GM12878 (cell line): ENCODE measurements at regions not wholly inside any gene's neighbourhood (a gene's known extent, or its start where the extent isn't known, plus 50 kb on each side); places are given as distances from the start of the nearest gene placed in this dataset.

Experiments
- ATAC-seq: fragments of 200-7000 bp; cut with Tn5 transposase; 3 replicates; pipeline ENCODE4 v1.9.1; 2020; ENCODE audit warnings: mild to moderate bottlenecking, moderate library complexity
- BruUV-seq: library from RNA; stranded (reverse); fragments of 400-500 nt; replicated peaks from 2 replicates; lab custom pipeline; 2021; lab: Mats Ljungman, UMichigan
- CTCF ChIA-PET: fragments of 300-600 bp; sonication (Branson Sonifier 250); formaldehyde crosslinking; extraction: SDS; loops from one replicate; lab custom pipeline; 2021; ENCODE audit warnings: inconsistent platforms; lab: Yijun Ruan, JAX
- POLR2A ChIA-PET: fragments of 350-600 bp; formaldehyde crosslinking; extraction: SDS; loops from one replicate; lab custom pipeline; 2021; ENCODE audit warnings: inconsistent platforms; lab: Charles Lee
- RAD21 ChIA-PET: fragments of 300-600 bp; sonication (Branson Sonifier 250); formaldehyde crosslinking; loops from one replicate; lab custom pipeline; 2023; ENCODE audit warnings: antibody characterized with exemption; ENCODE audit not compliant: unreplicated experiment; lab: Charles Lee
- SMC1A ChIA-PET: fragments of 300-600 bp; sonication (Branson Sonifier 250); formaldehyde crosslinking; loops from one replicate; lab custom pipeline; 2023; ENCODE audit not compliant: unreplicated experiment, uncharacterized antibody; lab: Charles Lee
- DNase-seq: peaks from one replicate; pipeline ENCODE4 v3.0.0-alpha.2; 2011; ENCODE audit warnings: low read depth, low spot score
- FAIRE-seq: peaks from 3 replicates; lab custom pipeline; 2011; peaks lifted over from hg19 to GRCh38; lab: Jason Lieb, UNC
- H2AFZ ChIP-seq: 2 replicates; pipeline ENCODE4 v1.6.0; 2011; ENCODE audit warnings: low read depth, low read length, control low read depth; ENCODE audit not compliant: control insufficient read depth
- H3K27ac ChIP-seq: 2 replicates; pipeline ENCODE4 v1.5.1; 2011; ENCODE audit warnings: control low read depth; ENCODE audit not compliant: control insufficient read depth, insufficient read depth
- H3K27me3 ChIP-seq, 2 experiments: replicated peaks in 1 of 2; 2 replicates each; pipeline versions ENCODE4 v1.6.0 to v1.6.1; 2011; ENCODE audit warnings: low read length in 1 of 2; ENCODE audit not compliant: control insufficient read depth in 2 of 2, insufficient read depth in 2 of 2
- H3K36me3 ChIP-seq, 2 experiments: 2 replicates each; pipeline ENCODE4 v1.5.1; 2011; ENCODE audit warnings: low read length in 1 of 2; ENCODE audit not compliant: control insufficient read depth in 2 of 2, insufficient read depth in 2 of 2
- H3K4me1 ChIP-seq: 2 replicates; pipeline ENCODE4 v1.6.1; 2011; ENCODE audit warnings: mild to moderate bottlenecking, low read length, moderate library complexity, mixed read lengths; ENCODE audit not compliant: control insufficient read depth, insufficient read depth
- H3K4me2 ChIP-seq: 2 replicates; pipeline ENCODE4 v1.6.0; 2011; ENCODE audit warnings: control low read depth; ENCODE audit not compliant: control insufficient read depth, insufficient read depth
- H3K4me3 ChIP-seq: fragments of 200-600 bp; sonication (generic); 2 replicates; pipeline ENCODE4 v1.5.1; 2016
- H3K79me2 ChIP-seq: 2 replicates; pipeline ENCODE4 v1.6.0; 2011; ENCODE audit warnings: low read length; ENCODE audit not compliant: control insufficient read depth, insufficient read depth
- H3K9ac ChIP-seq: 2 replicates; pipeline ENCODE4 v1.8.0; 2011; ENCODE audit warnings: low read length, control low read depth, mixed read lengths; ENCODE audit not compliant: control insufficient read depth, insufficient read depth
- H3K9me3 ChIP-seq: replicated peaks from 3 replicates; pipeline ENCODE4 v1.5.1; 2011; ENCODE audit warnings: mild to moderate bottlenecking, low read length; ENCODE audit not compliant: control insufficient read depth, insufficient read depth
- H4K20me1 ChIP-seq: 2 replicates; pipeline ENCODE4 v1.6.0; 2011; ENCODE audit not compliant: control insufficient read depth, insufficient read depth
- BHLHE40 ChIP-seq, 2 experiments: fragments of 450-650 bp in 1 of 2; IDR thresholded peaks; 2 replicates each; pipeline ENCODE4 v1.6.1; 2011 to 2017; ENCODE audit warnings: low read depth in 2 of 2, borderline replicate concordance in 1 of 2, improper control_type of control experiment in 1 of 2, low read length in 1 of 2, mild to moderate bottlenecking in 1 of 2
- BMI1 ChIP-seq: fragments of 450-650 bp; IDR thresholded peaks from 2 replicates; pipeline ENCODE4 v1.6.1; 2016; ENCODE audit warnings: mild to moderate bottlenecking, moderate library complexity, borderline replicate concordance
- CHD4 ChIP-seq: fragments of 200-600 bp; sonication (generic); IDR thresholded peaks from 2 replicates; pipeline ENCODE4 v1.6.1; 2016; ENCODE audit warnings: mild to moderate bottlenecking
- ETV6 ChIP-seq, 2 experiments: fragments of 450-650 bp in 1 of 2; IDR thresholded peaks in 1 of 2; conservative IDR thresholded peaks in 1 of 2; 2 replicates each; pipeline ENCODE4 v1.6.1; 2014; ENCODE audit warnings: antibody characterized with exemption in 1 of 2, borderline replicate concordance in 1 of 2, low read depth in 1 of 2, mild to moderate bottlenecking in 1 of 2, moderate library complexity in 1 of 2
- FOXK2 ChIP-seq: fragments of 450-650 bp; IDR thresholded peaks from 2 replicates; pipeline ENCODE4 v1.6.1; 2017; ENCODE audit warnings: mild to moderate bottlenecking, moderate library complexity
- IKZF1 ChIP-seq: fragments of 450-650 bp; conservative IDR thresholded peaks from 2 replicates; pipeline ENCODE4 v1.6.1; 2017; ENCODE audit warnings: antibody characterized with exemption, mild to moderate bottlenecking
- KLF5 ChIP-seq: fragments of 450-650 bp; IDR thresholded peaks from 2 replicates; pipeline ENCODE4 v1.6.1; 2014; ENCODE audit warnings: mild to moderate bottlenecking; ENCODE audit not compliant: partially characterized antibody
- MEF2B ChIP-seq: fragments of 450-650 bp; IDR thresholded peaks from 2 replicates; pipeline ENCODE4 v1.6.1; 2018; ENCODE audit warnings: mild to moderate bottlenecking, moderate library complexity; ENCODE audit not compliant: partially characterized antibody, poor library complexity, severe bottlenecking
- NRF1 ChIP-seq: conservative IDR thresholded peaks from 2 replicates; pipeline ENCODE4 v1.6.1; 2011; ENCODE audit warnings: mild to moderate bottlenecking, low read depth, low read length, improper control_type of control experiment
- PBX3 ChIP-seq: IDR thresholded peaks from 2 replicates; pipeline ENCODE4 v1.6.1; 2011; ENCODE audit warnings: mild to moderate bottlenecking, low read depth, low read length, moderate library complexity; ENCODE audit not compliant: insufficient replicate concordance
- PML ChIP-seq: IDR thresholded peaks from 2 replicates; pipeline ENCODE4 v1.6.1; 2012; ENCODE audit warnings: low read length, inconsistent platforms
- RAD51 ChIP-seq: fragments of 450-650 bp; IDR thresholded peaks from 2 replicates; pipeline ENCODE4 v1.6.1; 2016; ENCODE audit warnings: moderate library complexity, mild to moderate bottlenecking, inconsistent platforms
- RUNX3 ChIP-seq: IDR thresholded peaks from 2 replicates; pipeline ENCODE4 v1.6.1; 2012; ENCODE audit warnings: low read length, inconsistent platforms
- SMC3 ChIP-seq: IDR thresholded peaks from 2 replicates; pipeline ENCODE4 v1.6.1; 2011; ENCODE audit warnings: low read length, improper control_type of control experiment, borderline replicate concordance
- SREBF2 ChIP-seq: IDR thresholded peaks from 2 replicates; pipeline ENCODE4 v1.6.1; 2012; ENCODE audit warnings: mild to moderate bottlenecking, low read length
- ZZZ3 ChIP-seq: IDR thresholded peaks from 2 replicates; pipeline ENCODE4 v1.6.1; 2011; ENCODE audit warnings: low read depth; ENCODE audit not compliant: control insufficient read depth, insufficient read length
- WGBS: methylation state at CpG from one replicate; pipeline ENCODE4 v1.1.6; 2016; ENCODE audit warnings: low lambda C conversion rate; ENCODE audit not compliant: insufficient replicate concordance, insufficient coverage; ENCODE audit errors: missing lambda C conversion rate; 5-methylcytosine and 5-hydroxymethylcytosine counted together
- in situ Hi-C: fragments of 300-500 bp; cut with MboI; formaldehyde crosslinking; loops from 9 replicates; pipeline ENCODE4 v1.14.3; 2018; ENCODE audit warnings: mixed read lengths
- intact Hi-C: fragments of 100-400 bp; cut with micrococcal nuclease; formaldehyde crosslinking; loops from one replicate; pipeline ENCODE4 v1.14.2; 2022; ENCODE audit not compliant: unreplicated experiment
- TF ChIP-seq, protein P1 (sequence below): IDR thresholded peaks from 2 replicates; pipeline ENCODE4 v1.6.1; 2011; ENCODE audit warnings: low read depth, mild to moderate bottlenecking, low read length, moderate library complexity, borderline replicate concordance; ENCODE audit errors: extremely low read depth

DNA sequence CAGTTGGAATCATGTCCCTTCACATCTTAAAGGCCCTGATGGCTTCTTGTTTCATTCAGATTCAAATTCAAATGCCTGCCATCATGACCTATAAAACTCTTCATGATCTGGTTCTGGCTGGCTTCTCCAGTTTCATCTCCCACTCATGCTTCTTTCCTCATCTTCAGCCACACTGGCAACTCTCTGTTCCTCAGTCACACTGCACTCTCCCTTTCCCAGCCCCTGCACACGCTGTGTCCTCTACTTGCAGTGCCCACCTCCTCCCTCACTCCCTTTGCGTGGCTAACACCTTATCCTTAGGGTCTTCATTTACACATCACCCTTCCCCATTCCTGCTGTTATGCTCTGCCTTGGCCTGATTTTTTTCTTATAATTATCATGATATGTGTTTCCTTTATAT is 120.6 kb upstream of the LMO4 start (continued):
- TF ChIP-seq, protein P1, sequence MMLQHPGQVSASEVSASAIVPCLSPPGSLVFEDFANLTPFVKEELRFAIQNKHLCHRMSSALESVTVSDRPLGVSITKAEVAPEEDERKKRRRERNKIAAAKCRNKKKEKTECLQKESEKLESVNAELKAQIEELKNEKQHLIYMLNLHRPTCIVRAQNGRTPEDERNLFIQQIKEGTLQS: no peak
- TF ChIP-seq CHD4: no peak
- TF ChIP-seq PML: no peak
- TF ChIP-seq PBX3: no peak
- TF ChIP-seq SMC3: no peak

GRCh38 chr1:87208931-87209330 is 119.7 kb upstream of the LMO4 start:
- ATAC-seq (peak; percentile 63), DNase-seq (no peak), FAIRE-seq (no peak)
- in situ Hi-C loops: no loop called here
- ChIA-PET POLR2A (no interaction called here), CTCF (no interaction called here), RAD21 (no interaction called here), SMC1A (interaction anchor here (1.1 kb wide), 1 partner anchor 9 kb away, joined by 3 read pairs; no protein-coding TSS in a partner anchor)
- Histone ChIP-seq H4K20me1 (no peaks in the 10 kb centered on the region), H3K4me1 (peaks cover 5% of the 10 kb centered on the region; the same call in 1 of the 2 replicates), H3K4me2 (no peak overlapping the region), H3K79me2 (no peaks in the 10 kb centered on the region), H3K27ac (no peak overlapping the region), H3K9me3 (peaks cover 2% of the 10 kb centered on the region; the same call in 1 of the 3 replicates), H3K36me3 (no peaks in the 10 kb centered on the region), H3K9ac (no peak overlapping the region), H3K4me3 (no peak overlapping the region), H3K27me3 (no peaks in the 10 kb centered on the region), H2AFZ (no peak overlapping the region)
- TF ChIP-seq MEF2B (peak; percentile 54), IKZF1 (0 out of 2 replicates have a peak, but pooled peaks have one; percentile 32), KLF5 (no peak), BMI1 (no peak), ETV6 (conservative IDR thresholded peaks at IDR 0.05 in 1 of 2, IDR thresholded peaks at IDR 0.05 in 1 of 2; ENCODE audit: borderline replicate concordance in 1 of 2, low read depth in 1 of 2) (no peak), ZZZ3 (no peak), NRF1 (no peak), PBX3 (no peak), RAD51 (peak; percentile 65; the same call in 1 of the 2 replicates), RUNX3 (peak; percentile 37; the same call in 1 of the 2 replicates), FOXK2 (no peak), SREBF2 (no peak), BHLHE40 (IDR thresholded peaks at IDR 0.05; ENCODE audit: borderline replicate concordance in 1 of 2, low read depth in 2 of 2, low read length in 1 of 2) (peak in 1 of 2 experiments; percentile 70; a peak in 3 of 4 replicates)
- no TSS peak for BruUV-seq
- intact Hi-C loops: no loop called here
- WGBS: 35% methylated on average over 4 of the region's 4 CpGs
